MCF 10A (cell line): ENCODE measurements at regions not wholly inside any gene's neighbourhood (a gene's known extent, or its start where the extent isn't known, plus 50 kb on each side); places are given as distances from the start of the nearest gene placed in this dataset.
"Not testable (repeated sequence)": the region's sequence is repeated elsewhere in the genome, so short reads cannot be mapped to it uniquely, and the experiment has no call there.

ENCODE experiments used
- BruUV-seq: library from RNA; stranded (reverse); fragments of 400-500 nt; replicated peaks from 2 replicates; lab custom pipeline; 2021; lab: Mats Ljungman, UMichigan
- CTCF ChIA-PET: fragments of 300-600 bp; sonication (Branson Sonifier 250); formaldehyde crosslinking; extraction: SDS; loops from one replicate; lab custom pipeline; 2021; ENCODE audit warnings: antibody characterized with exemption, inconsistent platforms; lab: Yijun Ruan, JAX
- POLR2A ChIA-PET: fragments of 300-600, 350-650 bp; sonication (Branson Sonifier 250); formaldehyde crosslinking; extraction: SDS; loops from one replicate; lab custom pipeline; 2020; ENCODE audit warnings: antibody characterized with exemption, inconsistent platforms; lab: Yijun Ruan, JAX
- DNase-seq: peaks from one replicate; pipeline ENCODE4 v3.0.0-alpha.2; 2018; ENCODE audit not compliant: unreplicated experiment
- H3K27ac Mint-ChIP-seq: one replicate; pipeline ENCODE4 v1.8.0; 2022; ENCODE audit warnings: mild to moderate bottlenecking, low read depth, mixed read lengths; ENCODE audit not compliant: unreplicated experiment
- H3K27me3 Mint-ChIP-seq: one replicate; pipeline ENCODE4 v1.8.0; 2022; ENCODE audit warnings: mixed read lengths; ENCODE audit not compliant: insufficient read depth, unreplicated experiment
- H3K36me3 Mint-ChIP-seq: one replicate; pipeline ENCODE4 v1.8.0; 2022; ENCODE audit warnings: mild to moderate bottlenecking, moderate library complexity, mixed read lengths; ENCODE audit not compliant: insufficient read depth, unreplicated experiment
- H3K4me1 Mint-ChIP-seq: one replicate; pipeline ENCODE4 v1.8.0; 2022; ENCODE audit warnings: mixed read lengths; ENCODE audit not compliant: insufficient read depth, unreplicated experiment
- H3K4me3 Mint-ChIP-seq: one replicate; pipeline ENCODE4 v1.8.0; 2022; ENCODE audit warnings: mild to moderate bottlenecking, moderate library complexity, mixed read lengths; ENCODE audit not compliant: unreplicated experiment
- H3K9me3 Mint-ChIP-seq: one replicate; pipeline ENCODE4 v1.8.0; 2022; ENCODE audit warnings: mixed read lengths; ENCODE audit not compliant: unreplicated experiment
- CTCF ChIP-seq: fragments of 200-600 bp; IDR thresholded peaks from one replicate; pipeline ENCODE4 v1.8.0; 2022; ENCODE audit warnings: antibody characterized with exemption, mild to moderate bottlenecking; ENCODE audit not compliant: unreplicated experiment
- intact Hi-C: fragments of 100-400 bp; cut with micrococcal nuclease; formaldehyde crosslinking; loops from 2 replicates; pipeline ENCODE4 v1.14.1; 2022

- Mint-ChIP-seq H3K27ac (no peak overlapping the region), H3K27me3 (peaks cover 11% of the 10 kb centered on the region), H3K4me3 (no peak overlapping the region), H3K4me1 (no peaks in the 10 kb centered on the region), H3K9me3 (no peaks in the 10 kb centered on the region), H3K36me3 (no peaks in the 10 kb centered on the region)
- intact Hi-C loops, result no loop called here
- no peak for DNase-seq
- ChIA-PET CTCF (no interaction called here), POLR2A (no interaction called here)
- TF ChIP-seq CTCF, result no peak
- BruUV-seq, result no TSS peak
These were observed 303.0 kb upstream of the STAC start for GRCh38 chr3:36077320-36077719.

GRCh38 chr3:36082958-36083357, 297.3 kb upstream of the STAC start:
- intact Hi-C loops, POLR2A ChIA-PET, H3K4me1 Mint-ChIP-seq, DNase-seq, H3K36me3 Mint-ChIP-seq, H3K9me3 Mint-ChIP-seq, H3K27me3 Mint-ChIP-seq, H3K27ac Mint-ChIP-seq, H3K4me3 Mint-ChIP-seq, BruUV-seq, CTCF ChIA-PET: not testable (repeated sequence)

GRCh38 chr3:36095238-36095637, 285.1 kb upstream of the STAC start:
- no peak for DNase-seq
- H3K9me3 Mint-ChIP-seq, result no peaks in the 10 kb centered on the region
- POLR2A ChIA-PET, result no interaction called here
- H3K4me1 Mint-ChIP-seq, result no peaks in the 10 kb centered on the region
- CTCF ChIA-PET, result interaction anchor here (0.6 to 1.4 kb wide), 3 partner anchors 18 to 605 kb away, joined by 3 to 5 read pairs (median 3); no protein-coding TSS in a partner anchor
- intact Hi-C loops, result no loop called here
- no peak overlapping the region for H3K27ac Mint-ChIP-seq
- TF ChIP-seq CTCF, result no peak
- H3K36me3 Mint-ChIP-seq, result no peaks in the 10 kb centered on the region
- peaks cover 20% of the 10 kb centered on the region for H3K27me3 Mint-ChIP-seq
- no TSS peak for BruUV-seq
- H3K4me3 Mint-ChIP-seq, result no peak overlapping the region

- BruUV-seq, result no TSS peak
- Mint-ChIP-seq H3K9me3 (no peaks in the 10 kb centered on the region), H3K36me3 (no peaks in the 10 kb centered on the region), H3K4me1 (no peaks in the 10 kb centered on the region), H3K27me3 (peaks cover 17% of the 10 kb centered on the region), H3K27ac (no peak overlapping the region), H3K4me3 (no peak overlapping the region)
- no peak for DNase-seq
- ChIA-PET POLR2A (no interaction called here), CTCF (no interaction called here)
- no peak for TF ChIP-seq CTCF
- intact Hi-C loops, result no loop called here
These were observed 283.1 kb upstream of the STAC start for GRCh38 chr3:36097209-36097608.

- H3K4me3 Mint-ChIP-seq, result no peak overlapping the region
- no peak overlapping the region for H3K27ac Mint-ChIP-seq
- intact Hi-C loops, result no loop called here
- peaks cover 10% of the 10 kb centered on the region for H3K27me3 Mint-ChIP-seq
- no peak for DNase-seq
- CTCF ChIA-PET, result interaction anchor here (1.0 to 2.9 kb wide), 2 partner anchors 9 to 425 kb away, joined by 3 to 11 read pairs; no protein-coding TSS in a partner anchor
- H3K4me1 Mint-ChIP-seq, result no peaks in the 10 kb centered on the region
- no peaks in the 10 kb centered on the region for H3K36me3 Mint-ChIP-seq
- no peaks in the 10 kb centered on the region for H3K9me3 Mint-ChIP-seq
- BruUV-seq, result no TSS peak
- POLR2A ChIA-PET, result no interaction called here
- no peak for TF ChIP-seq CTCF
These were observed 266.0 kb upstream of the STAC start for GRCh38 chr3:36114353-36114752.
